ENCODE measurements at regions not wholly inside any gene's neighbourhood (a gene's known extent, or its start where the extent isn't known, plus 50 kb on each side); places are given as distances from the start of the nearest gene placed in this dataset.

- Histone ChIP-seq H3K4me3 (no peak overlapping the region), H3K27me3 (peaks cover 0 to 10% (median 0%) of the 10 kb centered on the region in 7 donors), H3K27ac (no peak overlapping the region), H3K36me3 (no peaks in the 10 kb centered on the region), H3K9me3 (no peaks in the 10 kb centered on the region), H3K4me1 (peaks cover 0 to 3% (median 0%) of the 10 kb centered on the region in 9 donors)
- intact Hi-C loops (cut with DNase I): no loop called here
- TF ChIP-seq CTCF (IDR thresholded peaks at IDR 0.05): no peak
- peak; percentile 10 to 20 for DNase-seq
- 75 to 79% methylated on average over 16 of the region's 16 CpGs for WGBS, 2 donors
- ATAC-seq: peak in 4 of 8 donors; percentile 27 to 66 (median 59)
Observed at GRCh38 chrX:39577985-39578869, 519.5 kb downstream of the BCOR start.

DNA sequence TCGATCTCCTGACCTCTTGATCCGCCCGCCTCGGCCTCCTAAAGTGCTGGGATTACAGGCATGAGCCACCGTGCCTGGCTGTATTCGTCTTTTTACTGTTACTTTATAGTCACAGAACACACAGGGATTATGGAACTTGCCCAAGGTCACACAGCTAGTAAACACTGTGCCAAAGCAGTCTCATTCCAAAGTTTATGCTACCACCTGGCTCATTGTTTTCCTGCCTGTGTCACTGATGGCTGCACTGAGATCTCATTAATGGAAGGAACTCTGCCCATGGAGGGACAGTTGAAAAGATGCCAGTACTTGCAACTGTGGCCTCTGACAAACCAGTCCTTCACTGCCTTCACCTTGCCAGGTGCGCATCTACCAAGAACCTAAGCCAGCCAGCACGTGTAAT, 517.7 kb downstream of the BCOR start:
- DNase-seq: no peak
- 93 to 96% methylated on average over 8 of the region's 8 CpGs for WGBS, 2 donors
- Histone ChIP-seq H3K9me3 (peaks cover 0 to 6% (median 0%) of the 10 kb centered on the region in 11 donors), H3K27me3 (peaks cover 0 to 10% (median 0%) of the 10 kb centered on the region in 7 donors), H3K27ac (no peak overlapping the region), H3K4me3 (no peak overlapping the region), H3K36me3 (no peaks in the 10 kb centered on the region), H3K4me1 (peaks cover 0 to 3% (median 0%) of the 10 kb centered on the region in 9 donors)
- intact Hi-C loops (cut with DNase I): no loop called here
- no peak for ATAC-seq
- TF ChIP-seq CTCF (IDR thresholded peaks at IDR 0.05): no peak

GRCh38 chrX:39581411-39581810, 516.3 kb downstream of the BCOR start:
- intact Hi-C loops (cut with DNase I): no loop called here
- DNase-seq (no peak), ATAC-seq (no peak)
- Histone ChIP-seq H3K27ac (no peak overlapping the region), H3K4me1 (peaks cover 0 to 3% (median 0%) of the 10 kb centered on the region in 9 donors), H3K4me3 (no peak overlapping the region), H3K36me3 (no peaks in the 10 kb centered on the region), H3K9me3 (peaks cover 0 to 6% (median 0%) of the 10 kb centered on the region in 11 donors), H3K27me3 (peaks cover 0 to 15% (median 0%) of the 10 kb centered on the region in 7 donors)
- no peak for TF ChIP-seq CTCF (IDR thresholded peaks at IDR 0.05)
- 90 to 92% methylated on average over 3 of the region's 3 CpGs for WGBS, 2 donors

- TF ChIP-seq CTCF (IDR thresholded peaks at IDR 0.05): no peak
- intact Hi-C loops (cut with DNase I): no loop called here
- no peak overlapping the region for H3K27ac ChIP-seq
- no peak overlapping the region for H3K4me3 ChIP-seq
- WGBS, 2 donors: 23 to 57% methylated on average over 3 of the region's 3 CpGs
- H3K36me3 ChIP-seq: no peaks in the 10 kb centered on the region
- DNase-seq: no peak
- H3K9me3 ChIP-seq: peaks cover 0 to 6% (median 0%) of the 10 kb centered on the region in 11 donors
- H3K4me1 ChIP-seq: peaks cover 0 to 3% (median 0%) of the 10 kb centered on the region in 9 donors
- H3K27me3 ChIP-seq: peaks cover 0 to 16% (median 0%) of the 10 kb centered on the region in 7 donors
- ATAC-seq: no peak
Observed at GRCh38 chrX:39582091-39582490, 515.7 kb downstream of the BCOR start.

Measured in heart right ventricle (tissue), 16 donors.